NCI-H1417 (cell line): ENCODE measurements at regions not wholly inside any gene's neighbourhood (a gene's known extent, or its start where the extent isn't known, plus 50 kb on each side); places are given as distances from the start of the nearest gene placed in this dataset.

Source experiments
- DNase-seq, 3 experiments: peaks; one replicate each; lab custom pipeline; 2025; lab: John Stamatoyannopoulos, UW

- DNase-seq, result no peak
Observed at GRCh38 chr9:12538842-12539579, 154.2 kb upstream of the TYRP1 start.

- DNase-seq, result no peak
Observed at GRCh38 chr9:12539580-12539975, 153.6 kb upstream of the TYRP1 start.

GRCh38 chr9:12544700-12545099, 148.5 kb upstream of the TYRP1 start:
- DNase-seq, result no peak

- DNase-seq, result no peak
Observed at GRCh38 chr9:12554636-12555035, 138.5 kb upstream of the TYRP1 start.

GRCh38 chr9:12566404-12567090, 126.6 kb upstream of the TYRP1 start:
- DNase-seq, result peak in 1 of 3 experiments; percentile 1

GRCh38 chr9:12584656-12585522, 108.3 kb upstream of the TYRP1 start:
- no peak for DNase-seq

GRCh38 chr9:12595400-12595799, 97.8 kb upstream of the TYRP1 start:
- no peak for DNase-seq

GRCh38 chr9:12604164-12604821, 88.9 kb upstream of the TYRP1 start:
- no peak for DNase-seq

- DNase-seq, result no peak
Observed at GRCh38 chr9:12612211-12612770, 80.9 kb upstream of the TYRP1 start.

- no peak for DNase-seq
Observed at GRCh38 chr9:12613071-12613470, 80.1 kb upstream of the TYRP1 start.

- DNase-seq, result no peak
Observed at GRCh38 chr9:12614488-12614887, 78.7 kb upstream of the TYRP1 start.

- DNase-seq, result no peak
Observed at GRCh38 chr9:12618956-12619355, 74.2 kb upstream of the TYRP1 start.

GRCh38 chr9:12625844-12626243, 67.3 kb upstream of the TYRP1 start:
- no peak for DNase-seq

GRCh38 chr9:12627096-12627495, 66.1 kb upstream of the TYRP1 start:
- DNase-seq, result no peak

- DNase-seq, result no peak
Observed at GRCh38 chr9:12628546-12628945, 64.6 kb upstream of the TYRP1 start.

GRCh38 chr9:12629067-12629466, 64.1 kb upstream of the TYRP1 start:
- no peak for DNase-seq

- DNase-seq, result no peak
Observed at GRCh38 chr9:12631866-12632265, 61.3 kb upstream of the TYRP1 start.

GRCh38 chr9:12633016-12633765, 60.0 kb upstream of the TYRP1 start:
- no peak for DNase-seq

GRCh38 chr9:12640016-12640587, 53.1 kb upstream of the TYRP1 start:
- DNase-seq, result peak; percentile 1 to 70 (median 17)

GRCh38 chr9:12640866-12641636, 52.1 kb upstream of the TYRP1 start:
- peak; percentile 28 to 79 (median 45) for DNase-seq
